ENCODE measurements at regions not wholly inside any gene's neighbourhood (a gene's known extent, or its start where the extent isn't known, plus 50 kb on each side); places are given as distances from the start of the nearest gene placed in this dataset.

GRCh38 chr18:40851014-40851429, 1104.0 kb upstream of the PIK3C3 start:
- no peak for TF ChIP-seq CTCF (IDR thresholded peaks at IDR 0.05; ENCODE audit: insufficient read depth, low read length, poor library complexity, severe bottlenecking)
- TF ChIP-seq EZH2phosphoT487 (conservative IDR thresholded peaks at IDR 0.05; ENCODE audit: low read length), result no peak

All from SU-DHL-6 (cell line).